ENCODE measurements at regions not wholly inside any gene's neighbourhood (a gene's known extent, or its start where the extent isn't known, plus 50 kb on each side); places are given as distances from the start of the nearest gene placed in this dataset.

DNA sequence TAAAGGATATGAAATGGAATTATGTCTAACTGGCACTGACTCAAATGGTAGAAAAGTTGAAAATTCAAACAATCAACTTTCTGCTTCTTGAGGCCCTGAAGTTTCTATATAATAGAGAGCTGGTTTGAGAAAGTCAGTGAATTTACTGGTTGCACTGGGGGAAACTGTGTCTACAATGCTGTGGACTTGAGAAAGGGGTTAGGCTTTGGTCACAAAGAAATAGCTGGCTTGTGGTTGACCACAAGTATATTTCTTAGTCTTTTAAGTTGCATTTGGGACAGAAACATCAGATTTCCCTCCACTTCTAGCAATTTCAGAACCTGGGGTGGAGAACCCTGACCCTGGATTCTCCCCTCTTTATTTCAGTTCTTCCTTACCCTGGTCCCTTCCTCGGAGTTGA lies 192.6 kb upstream of the ACTBL2 start:
- no peaks in the 10 kb centered on the region for H3K36me3 ChIP-seq
- ATAC-seq (no peak), DNase-seq (no peak)
- no peak overlapping the region for H3K4me3 ChIP-seq
- no peaks in the 10 kb centered on the region for H3K27me3 ChIP-seq
- no peaks in the 10 kb centered on the region for H3K9me3 ChIP-seq
- no peak overlapping the region for H3K27ac ChIP-seq
- in situ Hi-C loops (cut with MboI; ENCODE audit: low sequenced_read_pairs in 4 of 4) (no loop called here), intact Hi-C loops (cut with DNase I; ENCODE audit: low total_unique reads) (no loop called here)
- peaks cover 7 to 10% of the 10 kb centered on the region in 2 donors for H3K4me1 ChIP-seq
- TF ChIP-seq POLR2A (IDR thresholded peaks at IDR 0.05) (no peak), CTCF (IDR thresholded peaks at IDR 0.05 in 4 of 5, conservative IDR thresholded peaks at IDR 0.05 in 1 of 5) (no peak)

GRCh38 chr5:57671371-57671770 lies 188.8 kb upstream of the ACTBL2 start:
- ATAC-seq: no peak
- in situ Hi-C loops (cut with MboI; ENCODE audit: low sequenced_read_pairs in 4 of 4): no loop called here

DNA sequence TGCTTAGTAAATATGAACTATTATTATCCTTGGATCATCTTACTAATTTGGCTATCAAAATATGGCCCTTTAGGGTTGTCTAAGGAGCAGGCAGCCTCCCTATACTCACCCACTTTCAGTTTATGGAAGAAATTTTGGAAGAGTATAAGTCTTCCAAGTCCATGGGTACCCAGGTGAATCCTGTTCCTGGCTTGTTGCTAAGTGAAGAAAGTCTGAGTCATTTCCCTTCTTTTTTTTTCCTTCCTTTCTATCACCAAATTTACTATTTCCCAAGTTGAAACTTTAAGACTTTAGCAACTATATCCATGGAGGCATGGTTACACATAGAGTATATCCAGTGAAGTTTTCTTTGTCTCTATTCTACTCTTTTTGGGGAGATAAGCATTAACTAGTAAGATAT lies 184.0 kb upstream of the ACTBL2 start:
- in situ Hi-C loops (cut with MboI; ENCODE audit: low sequenced_read_pairs in 4 of 4): no loop called here

More at GRCh38 chr5:57671371-57671770, 188.8 kb upstream of the ACTBL2 start:
- TF ChIP-seq POLR2A (IDR thresholded peaks at IDR 0.05) (no peak), CTCF (IDR thresholded peaks at IDR 0.05 in 4 of 5, conservative IDR thresholded peaks at IDR 0.05 in 1 of 5) (no peak)
- Histone ChIP-seq H3K4me1 (peaks cover 0 to 8% of the 10 kb centered on the region in 2 donors), H3K4me3 (no peak overlapping the region), H3K27me3 (no peaks in the 10 kb centered on the region), H3K27ac (no peak overlapping the region), H3K9me3 (no peaks in the 10 kb centered on the region), H3K36me3 (no peaks in the 10 kb centered on the region)
- no peak for DNase-seq
- intact Hi-C loops (cut with DNase I; ENCODE audit: low total_unique reads): no loop called here

GRCh38 chr5:57665146-57665936 lies 182.7 kb upstream of the ACTBL2 start:
- Histone ChIP-seq H3K4me3 (no peak overlapping the region), H3K4me1 (peaks cover 7 to 10% of the 10 kb centered on the region in 2 donors), H3K36me3 (no peaks in the 10 kb centered on the region), H3K27ac (no peak overlapping the region), H3K27me3 (no peaks in the 10 kb centered on the region), H3K9me3 (no peaks in the 10 kb centered on the region)
- TF ChIP-seq CTCF (IDR thresholded peaks at IDR 0.05 in 4 of 5, conservative IDR thresholded peaks at IDR 0.05 in 1 of 5): no peak
- no peak for TF ChIP-seq POLR2A (IDR thresholded peaks at IDR 0.05)
- ATAC-seq (no peak), DNase-seq (no peak)
- intact Hi-C loops (cut with DNase I; ENCODE audit: low total_unique reads) (no loop called here), in situ Hi-C loops (cut with MboI; ENCODE audit: low sequenced_read_pairs in 4 of 4) (no loop called here)

More for the DNA sequence above, 184.0 kb upstream of the ACTBL2 start:
- Histone ChIP-seq H3K27me3 (no peaks in the 10 kb centered on the region), H3K9me3 (no peaks in the 10 kb centered on the region), H3K4me3 (no peak overlapping the region), H3K36me3 (no peaks in the 10 kb centered on the region), H3K27ac (no peak overlapping the region), H3K4me1 (peaks cover 7 to 10% of the 10 kb centered on the region in 2 donors)
- intact Hi-C loops (cut with DNase I; ENCODE audit: low total_unique reads): no loop called here
- ATAC-seq (no peak), DNase-seq (no peak)
- no peak for TF ChIP-seq CTCF (IDR thresholded peaks at IDR 0.05 in 4 of 5, conservative IDR thresholded peaks at IDR 0.05 in 1 of 5)
- TF ChIP-seq POLR2A (IDR thresholded peaks at IDR 0.05): no peak
